Activated T-cell treated with anti-CD3 and anti-CD28 coated beads for 48 hours (primary cell): ENCODE measurements at regions not wholly inside any gene's neighbourhood (a gene's known extent, or its start where the extent isn't known, plus 50 kb on each side); places are given as distances from the start of the nearest gene placed in this dataset.

Experiments
- DNase-seq: peaks from one replicate; pipeline ENCODE4 v3.0.0-alpha.2; 2020; ENCODE audit warnings: low read depth

GRCh38 chr4:146023334-146023967, 84.8 kb upstream of the ZNF827 start:
- no peak for DNase-seq

GRCh38 chr4:146022541-146022940, 83.9 kb upstream of the ZNF827 start:
- DNase-seq: no peak

- DNase-seq: no peak
These were observed 79.6 kb upstream of the ZNF827 start for GRCh38 chr4:146018247-146018646.

- DNase-seq: no peak
These were observed 66.1 kb upstream of the ZNF827 start for GRCh38 chr4:146004730-146005129.

GRCh38 chr4:145988628-145989027, 50.0 kb upstream of the ZNF827 start:
- no peak for DNase-seq
